ENCODE measurements at regions not wholly inside any gene's neighbourhood (a gene's known extent, or its start where the extent isn't known, plus 50 kb on each side); places are given as distances from the start of the nearest gene placed in this dataset.

DNA sequence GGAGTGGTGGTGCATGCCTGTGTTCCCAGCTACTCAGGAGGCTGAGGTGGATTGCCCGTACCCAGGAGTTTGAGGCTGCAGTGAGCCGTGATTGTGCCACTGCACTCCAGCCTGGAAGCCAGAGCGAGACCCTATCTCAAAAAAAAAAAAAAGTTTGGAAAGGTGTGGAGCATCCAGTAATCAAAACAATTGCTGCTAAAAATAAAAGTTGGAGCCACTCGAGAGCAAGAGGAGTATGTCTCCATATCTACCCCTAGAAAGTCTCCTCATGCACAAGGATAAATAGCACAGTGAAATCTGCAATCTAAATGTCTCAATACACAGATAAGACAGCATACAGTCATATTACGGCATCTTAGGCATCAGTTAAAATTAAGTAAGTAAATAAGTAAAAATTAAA lies 81.5 kb upstream of the NEBL start:
- TF ChIP-seq CTCF (IDR thresholded peaks at IDR 0.05) (no peak), POLR2A (IDR thresholded peaks at IDR 0.05) (no peak)

All from Peyer's patch (tissue), 4 donors.